Heart right ventricle (tissue), 16 donors: ENCODE measurements at regions not wholly inside any gene's neighbourhood (a gene's known extent, or its start where the extent isn't known, plus 50 kb on each side); places are given as distances from the start of the nearest gene placed in this dataset.

Experiments
- ATAC-seq, 8 donors: fragments of 200-7000 bp; cut with Tn5 transposase; one replicate each; pipeline ENCODE4 v1.9.1; 2020; ENCODE audit warnings: mild to moderate bottlenecking in 8 of 8, moderate library complexity in 8 of 8, moderate number of reproducible peaks in 1 of 8
- DNase-seq, 2 donors: peaks; one replicate each; pipeline ENCODE4 v3.0.0-alpha.2; 2020
- H3K27ac ChIP-seq, 10 donors: fragments of 200-600 bp; sonication (generic) in 2 of 10; one replicate each; pipeline versions ENCODE4 v1.5.0 to v1.8.0; 2020 to 2022; ENCODE audit warnings: mild to moderate bottlenecking in 3 of 10
- H3K27me3 ChIP-seq, 7 donors: fragments of 200-600 bp; one replicate each; pipeline ENCODE4 v1.8.0; 2021 to 2022; ENCODE audit warnings: mild to moderate bottlenecking in 2 of 7
- H3K36me3 ChIP-seq, 9 donors: fragments of 200-600 bp; sonication (generic) in 1 of 9; one replicate each; pipeline versions ENCODE4 v1.5.0 to v1.8.0; 2020 to 2022; ENCODE audit warnings: mild to moderate bottlenecking in 2 of 9
- H3K4me1 ChIP-seq, 9 donors: fragments of 200-600 bp; sonication (generic) in 1 of 9; one replicate each; pipeline versions ENCODE4 v1.5.0 to v1.8.0; 2020 to 2022; ENCODE audit warnings: mild to moderate bottlenecking in 4 of 9
- H3K4me3 ChIP-seq, 10 donors: fragments of 200-600 bp; sonication (generic) in 2 of 10; one replicate each; pipeline versions ENCODE4 v1.5.0 to v1.8.0; 2020 to 2022; ENCODE audit warnings: mild to moderate bottlenecking in 7 of 10, moderate library complexity in 2 of 10
- H3K9me3 ChIP-seq, 11 donors: fragments of 200-600 bp in 10 of 11; sonication (generic) in 2 of 11; one replicate each; pipeline versions ENCODE4 v1.5.0 to v1.8.0; 2013 to 2022; ENCODE audit warnings: mild to moderate bottlenecking in 2 of 11, control low read depth in 1 of 11, moderate library complexity in 1 of 11
- CTCF ChIP-seq, 9 donors: fragments of 200-600 bp; sonication (generic) in 2 of 9; IDR thresholded peaks; one replicate each; pipeline versions ENCODE4 v1.5.0 to v1.8.0; 2021 to 2022; ENCODE audit warnings: antibody characterized with exemption in 9 of 9, mild to moderate bottlenecking in 5 of 9, moderate library complexity in 1 of 9
- WGBS, 2 donors: extraction: QIAGEN DNeasy Blood & Tissue Kit; methylation state at CpG; one replicate each; pipeline ENCODE4 v1.1.7; 2013; ENCODE audit warnings: inconsistent platforms in 1 of 2; 5-methylcytosine and 5-hydroxymethylcytosine counted together
- intact Hi-C, 10 donors: fragments of 100-400 bp; cut with DNase I; formaldehyde crosslinking; loops; one replicate each; pipeline versions ENCODE4 v1.11.1 to v1.14.2; 2022
- donor health status: Arrhythmogenic right ventricular cardiomyopathy.
- donor health status: ischemic (EF 13 %, LVEDD 7.1; RV severe dilation, severe dysfunction).
- donor health status: healthy with polysubstance abuse.
- donor health status: DM: no; HTN: yes; CAD: no.
- donor health status: DM: no; HTN: no; CAD: no.
- donor health status: ischemic (EF 25% LVEDD 6.9; RV normal size, moderate dysfunction).
- donor health status: ischemic (EF 25% LVEDD 5.7; RV mildly dilated, moderate dysfunction).
- donor health status: healthy.
- donor health status: DM: yes; HTN: yes; CAD: no.
- donor health status: Ischemic cardiomyopathy.
- donor health status: ischemic (EF 35%, LVEDD 5.7; RV mildly dilated, moderate dysfunction).
- donor health status: nonischemic (EF 11% LVEDD 7.7; RV severe dilation, severe dysfunction).
- donor health status: DM: yes; HTN: yes; CAD: no.
- donor health status: PGD.
- donor health status: ischemic (EF 29% LVEDD 5.4; RV normal size, mild dysfunction).
- donor health status: nonischemic (EF 23%, LVEDD 6.1; RV moderate dilation, normal function).

GRCh38 chr3:168161696-168162095 is 66.0 kb upstream of the GOLIM4 start:
- DNase-seq (no peak), ATAC-seq (peak in 1 of 8 donors; percentile 17)
- TF ChIP-seq CTCF (IDR thresholded peaks at IDR 0.05) = no peak
- intact Hi-C loops = loop anchor here in 6 of 10 donors (5.0 to 10.0 kb wide), 5 partner anchors 44 to 247 kb away; no protein-coding TSS in a partner anchor
- Histone ChIP-seq H3K27ac (peak overlapping the region in 2 of 10 donors; percentile 26 to 27), H3K36me3 (no peaks in the 10 kb centered on the region), H3K4me3 (no peak overlapping the region), H3K27me3 (no peaks in the 10 kb centered on the region), H3K4me1 (peaks cover 0 to 5% (median 0%) of the 10 kb centered on the region in 9 donors), H3K9me3 (no peaks in the 10 kb centered on the region)
- 74 to 87% methylated on average over 4 of the region's 4 CpGs for WGBS, 2 donors

- intact Hi-C loops = loop anchor here in 2 of 10 donors (10.0 kb wide), 1 partner anchor 53 kb away; no protein-coding TSS in a partner anchor
- H3K27me3 ChIP-seq = no peaks in the 10 kb centered on the region
- no peak for DNase-seq
- H3K36me3 ChIP-seq = no peaks in the 10 kb centered on the region
- TF ChIP-seq CTCF (IDR thresholded peaks at IDR 0.05) = no peak
- no peak overlapping the region for H3K4me3 ChIP-seq
- H3K4me1 ChIP-seq = peaks cover 0 to 3% (median 0%) of the 10 kb centered on the region in 9 donors
- WGBS, 2 donors = 94 to 97% methylated on average over 2 of the region's 2 CpGs
- H3K27ac ChIP-seq = no peak overlapping the region
- peaks cover 0 to 6% (median 0%) of the 10 kb centered on the region in 11 donors for H3K9me3 ChIP-seq
- no peak for ATAC-seq
Measured at GRCh38 chr3:168157903-168158302, 62.2 kb upstream of the GOLIM4 start.

GRCh38 chr3:168157099-168157700 is 61.5 kb upstream of the GOLIM4 start:
- H3K27me3 ChIP-seq = no peaks in the 10 kb centered on the region
- 67 to 73% methylated on average over 2 of the region's 2 CpGs for WGBS, 2 donors
- no peak for TF ChIP-seq CTCF (IDR thresholded peaks at IDR 0.05)
- DNase-seq = no peak
- no peak for ATAC-seq
- intact Hi-C loops = loop anchor here in 2 of 10 donors (10.0 kb wide), 1 partner anchor 52 kb away; no protein-coding TSS in a partner anchor
- no peak overlapping the region for H3K27ac ChIP-seq
- no peak overlapping the region for H3K4me3 ChIP-seq
- H3K4me1 ChIP-seq = peaks cover 0 to 3% (median 0%) of the 10 kb centered on the region in 9 donors
- peaks cover 0 to 13% (median 6%) of the 10 kb centered on the region in 11 donors for H3K9me3 ChIP-seq
- no peaks in the 10 kb centered on the region for H3K36me3 ChIP-seq

- Histone ChIP-seq H3K27me3 (no peaks in the 10 kb centered on the region), H3K4me3 (no peak overlapping the region), H3K27ac (no peak overlapping the region), H3K36me3 (no peaks in the 10 kb centered on the region), H3K9me3 (peaks cover 0 to 21% (median 12%) of the 10 kb centered on the region in 11 donors), H3K4me1 (peaks cover 0 to 3% (median 0%) of the 10 kb centered on the region in 9 donors)
- peak in 5 of 8 donors; percentile 52 to 76 (median 62) for ATAC-seq
- intact Hi-C loops = loop anchor here in 2 of 10 donors (10.0 kb wide), 1 partner anchor 52 kb away; no protein-coding TSS in a partner anchor
- 72 to 80% methylated on average over 6 of the region's 6 CpGs for WGBS, 2 donors
- no peak for DNase-seq
- TF ChIP-seq CTCF (IDR thresholded peaks at IDR 0.05) = no peak
Measured at GRCh38 chr3:168156479-168156878, 60.8 kb upstream of the GOLIM4 start.
